Liver (tissue), 8 donors: ENCODE measurements at regions not wholly inside any gene's neighbourhood (a gene's known extent, or its start where the extent isn't known, plus 50 kb on each side); places are given as distances from the start of the nearest gene placed in this dataset.

Source experiments
- DNase-seq: peaks from one replicate; pipeline ENCODE4 v3.0.0-alpha.2; 2017; ENCODE audit warnings: low spot score
- H3K27ac ChIP-seq, 2 donors: one replicate each; pipeline ENCODE4 v1.7.0; 2013; ENCODE audit warnings: inconsistent platforms in 2 of 2, low read length in 2 of 2, control low read depth in 1 of 2, low read depth in 1 of 2, mild to moderate bottlenecking in 1 of 2
- H3K27me3 ChIP-seq, 4 donors: one replicate each; pipeline versions ENCODE4 v1.6.1 to v1.7.0; 2013; ENCODE audit warnings: low read length in 3 of 4, inconsistent platforms in 1 of 4, mild to moderate bottlenecking in 1 of 4, moderate library complexity in 1 of 4; ENCODE audit not compliant: control insufficient read depth in 4 of 4, insufficient read depth in 4 of 4
- H3K36me3 ChIP-seq, 4 donors: one replicate each; pipeline versions ENCODE4 v1.6.1 to v1.7.0; 2013; ENCODE audit warnings: low read length in 3 of 4, mild to moderate bottlenecking in 3 of 4, low read depth in 1 of 4, moderate library complexity in 1 of 4; ENCODE audit not compliant: control insufficient read depth in 4 of 4, insufficient read depth in 3 of 4
- H3K4me1 ChIP-seq, 4 donors: one replicate each; pipeline versions ENCODE4 v1.6.1 to v1.7.0; 2013; ENCODE audit warnings: low read length in 3 of 4, mild to moderate bottlenecking in 3 of 4, moderate library complexity in 1 of 4; ENCODE audit not compliant: control insufficient read depth in 4 of 4, insufficient read depth in 4 of 4
- H3K4me3 ChIP-seq, 3 donors: one replicate each; pipeline versions ENCODE4 v1.6.1 to v1.7.0; 2013; ENCODE audit warnings: low read length in 3 of 3, control low read depth in 1 of 3, low read depth in 1 of 3, mild to moderate bottlenecking in 1 of 3
- H3K9ac ChIP-seq, 2 donors: one replicate each; pipeline ENCODE4 v1.7.0; 2013; ENCODE audit warnings: low read length in 2 of 2, mild to moderate bottlenecking in 2 of 2, moderate library complexity in 2 of 2, control low read depth in 1 of 2, low read depth in 1 of 2
- H3K9me3 ChIP-seq, 4 donors: one replicate each; pipeline versions ENCODE4 v1.6.1 to v1.7.0; 2013; ENCODE audit warnings: low read length in 3 of 4; ENCODE audit not compliant: control insufficient read depth in 4 of 4
- CTCF ChIP-seq: fragments of 150-350 bp; IDR thresholded peaks from 2 replicates; pipeline ENCODE4 v1.5.1; 2017; ENCODE audit warnings: improper control_type of control experiment, low read depth, low read length; ENCODE audit not compliant: missing input control
- EGR1 ChIP-seq, 2 donors: IDR thresholded peaks; 2 replicates each; pipeline ENCODE4 v1.6.1; 2016 to 2018; ENCODE audit warnings: antibody characterized with exemption in 2 of 2, low read depth in 2 of 2
- FOXA1 ChIP-seq: IDR thresholded peaks from 2 replicates; pipeline ENCODE4 v1.6.1; 2016; ENCODE audit warnings: antibody characterized with exemption
- GABPA ChIP-seq, 2 donors: IDR thresholded peaks in 1 of 2; conservative IDR thresholded peaks in 1 of 2; 2 replicates each; pipeline ENCODE4 v1.6.1; 2016; ENCODE audit warnings: antibody characterized with exemption in 2 of 2, mild to moderate bottlenecking in 1 of 2, moderate library complexity in 1 of 2
- HNF4A ChIP-seq, 2 donors: conservative IDR thresholded peaks; 2 replicates each; pipeline ENCODE4 v1.6.1; 2016; ENCODE audit warnings: antibody characterized with exemption in 2 of 2, mild to moderate bottlenecking in 2 of 2
- HNF4G ChIP-seq: IDR thresholded peaks from 2 replicates; pipeline ENCODE4 v1.6.1; 2016; ENCODE audit warnings: antibody characterized with exemption
- NR2F2 ChIP-seq: IDR thresholded peaks from 2 replicates; pipeline ENCODE4 v1.6.1; 2016; ENCODE audit warnings: antibody characterized with exemption
- RAD21 ChIP-seq, 2 donors: IDR thresholded peaks; 2 replicates each; pipeline ENCODE4 v1.6.1; 2016; ENCODE audit warnings: antibody characterized with exemption in 2 of 2, mild to moderate bottlenecking in 2 of 2
- RXRA ChIP-seq, 2 donors: IDR thresholded peaks; 2 replicates each; pipeline ENCODE4 v1.6.1; 2017 to 2018; ENCODE audit warnings: antibody characterized with exemption in 2 of 2, mild to moderate bottlenecking in 1 of 2
- SP1 ChIP-seq: IDR thresholded peaks from 2 replicates; pipeline ENCODE4 v1.6.1; 2018; ENCODE audit warnings: antibody characterized with exemption, mild to moderate bottlenecking
- YY1 ChIP-seq: IDR thresholded peaks from 2 replicates; pipeline ENCODE4 v1.6.1; 2016; ENCODE audit warnings: antibody characterized with exemption, mild to moderate bottlenecking
- WGBS: extraction: QIAGEN DNeasy Blood & Tissue Kit; methylation state at CpG from one replicate; pipeline ENCODE4 v1.1.7; 2013; 5-methylcytosine and 5-hydroxymethylcytosine counted together
- TF ChIP-seq, protein P1 (sequence below): IDR thresholded peaks from 2 replicates; pipeline ENCODE4 v1.6.1; 2016; ENCODE audit warnings: antibody characterized with exemption
- donor health status: healthy.
- donor health status: healthy.
- donor health status: healthy.
- donor health status: healthy.
- donor health status: healthy.

DNA sequence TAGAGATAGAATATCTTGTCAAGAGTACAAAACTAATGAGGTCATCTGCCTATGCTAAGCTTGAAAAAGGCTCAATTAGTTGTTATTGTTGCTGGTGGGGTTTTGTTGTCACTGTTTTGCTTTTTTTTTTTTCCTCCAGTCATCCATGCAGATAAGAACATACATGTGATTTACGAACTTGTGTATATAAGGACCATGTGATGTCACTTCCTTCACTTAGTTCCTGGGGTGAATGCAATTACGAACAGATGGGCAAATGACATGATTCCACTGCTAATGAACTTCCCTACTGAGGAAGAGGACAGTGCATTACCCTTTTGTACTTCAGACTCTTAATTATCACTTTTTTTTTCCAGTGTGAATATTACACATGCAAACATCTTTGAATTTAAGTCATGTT, 1175.3 kb upstream of the GJE1 start (continued):
- TF ChIP-seq CTCF, result no peak
- TF ChIP-seq EGR1 (IDR thresholded peaks at IDR 0.05; ENCODE audit: low read depth in 2 of 2), result no peak

GRCh38 chr6:140956571-140957369, 1176.0 kb upstream of the GJE1 start:
- Histone ChIP-seq H3K4me3 (no peak overlapping the region), H3K4me1 (no peaks in the 10 kb centered on the region), H3K9ac (no peak overlapping the region), H3K9me3 (no peaks in the 10 kb centered on the region), H3K27me3 (no peaks in the 10 kb centered on the region), H3K27ac (no peak overlapping the region), H3K36me3 (no peaks in the 10 kb centered on the region)
- no peak for DNase-seq
- WGBS, result 82% methylated on average over 4 of the region's 4 CpGs
- TF ChIP-seq SP1, result no peak

GRCh38 chr6:140940251-140940925, 1192.3 kb upstream of the GJE1 start:
- H3K9ac ChIP-seq, result no peak overlapping the region
- H3K27me3 ChIP-seq, result no peaks in the 10 kb centered on the region
- WGBS, result 78% methylated on average over 3 of the region's 3 CpGs
- peaks cover 0 to 2% (median 0%) of the 10 kb centered on the region in 4 donors for H3K9me3 ChIP-seq
- H3K36me3 ChIP-seq, result no peaks in the 10 kb centered on the region
- TF ChIP-seq, protein P1, sequence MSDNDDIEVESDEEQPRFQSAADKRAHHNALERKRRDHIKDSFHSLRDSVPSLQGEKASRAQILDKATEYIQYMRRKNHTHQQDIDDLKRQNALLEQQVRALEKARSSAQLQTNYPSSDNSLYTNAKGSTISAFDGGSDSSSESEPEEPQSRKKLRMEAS, result no peak
- TF ChIP-seq NR2F2, result no peak
- no peak for TF ChIP-seq RXRA (IDR thresholded peaks at IDR 0.05)
- H3K27ac ChIP-seq, result no peak overlapping the region
- no peak overlapping the region for H3K4me3 ChIP-seq
- no peaks in the 10 kb centered on the region for H3K4me1 ChIP-seq
- no peak for DNase-seq

GRCh38 chr6:140932909-140933308, 1199.8 kb upstream of the GJE1 start:
- no peak for TF ChIP-seq SP1
- TF ChIP-seq GABPA (IDR thresholded peaks at IDR 0.05 in 1 of 2, conservative IDR thresholded peaks at IDR 0.05 in 1 of 2), result no peak
- no peak for TF ChIP-seq CTCF
- TF ChIP-seq HNF4A (conservative IDR thresholded peaks at IDR 0.05), result no peak
- no peak for TF ChIP-seq RXRA (IDR thresholded peaks at IDR 0.05)
- no peak for TF ChIP-seq YY1
- no peak for TF ChIP-seq RAD21 (IDR thresholded peaks at IDR 0.05)
- no peak for TF ChIP-seq FOXA1
- no peak for TF ChIP-seq HNF4G
- Histone ChIP-seq H3K4me3 (no peak overlapping the region), H3K4me1 (no peaks in the 10 kb centered on the region), H3K27ac (no peak overlapping the region), H3K9ac (no peak overlapping the region), H3K27me3 (no peaks in the 10 kb centered on the region), H3K9me3 (no peaks in the 10 kb centered on the region), H3K36me3 (no peaks in the 10 kb centered on the region)
- DNase-seq, result no peak
- WGBS, result 82% methylated on average over 2 of the region's 2 CpGs
